Liver (tissue), 8 donors: ENCODE measurements at regions not wholly inside any gene's neighbourhood (a gene's known extent, or its start where the extent isn't known, plus 50 kb on each side); places are given as distances from the start of the nearest gene placed in this dataset.

Experiments
- DNase-seq: peaks from one replicate; pipeline ENCODE4 v3.0.0-alpha.2; 2017; ENCODE audit warnings: low spot score
- H3K27ac ChIP-seq, 2 donors: one replicate each; pipeline ENCODE4 v1.7.0; 2013; ENCODE audit warnings: inconsistent platforms in 2 of 2, low read length in 2 of 2, control low read depth in 1 of 2, low read depth in 1 of 2, mild to moderate bottlenecking in 1 of 2
- H3K27me3 ChIP-seq, 4 donors: one replicate each; pipeline versions ENCODE4 v1.6.1 to v1.7.0; 2013; ENCODE audit warnings: low read length in 3 of 4, inconsistent platforms in 1 of 4, mild to moderate bottlenecking in 1 of 4, moderate library complexity in 1 of 4; ENCODE audit not compliant: control insufficient read depth in 4 of 4, insufficient read depth in 4 of 4
- H3K36me3 ChIP-seq, 4 donors: one replicate each; pipeline versions ENCODE4 v1.6.1 to v1.7.0; 2013; ENCODE audit warnings: low read length in 3 of 4, mild to moderate bottlenecking in 3 of 4, low read depth in 1 of 4, moderate library complexity in 1 of 4; ENCODE audit not compliant: control insufficient read depth in 4 of 4, insufficient read depth in 3 of 4
- H3K4me1 ChIP-seq, 4 donors: one replicate each; pipeline versions ENCODE4 v1.6.1 to v1.7.0; 2013; ENCODE audit warnings: low read length in 3 of 4, mild to moderate bottlenecking in 3 of 4, moderate library complexity in 1 of 4; ENCODE audit not compliant: control insufficient read depth in 4 of 4, insufficient read depth in 4 of 4
- H3K4me3 ChIP-seq, 3 donors: one replicate each; pipeline versions ENCODE4 v1.6.1 to v1.7.0; 2013; ENCODE audit warnings: low read length in 3 of 3, control low read depth in 1 of 3, low read depth in 1 of 3, mild to moderate bottlenecking in 1 of 3
- H3K9ac ChIP-seq, 2 donors: one replicate each; pipeline ENCODE4 v1.7.0; 2013; ENCODE audit warnings: low read length in 2 of 2, mild to moderate bottlenecking in 2 of 2, moderate library complexity in 2 of 2, control low read depth in 1 of 2, low read depth in 1 of 2
- H3K9me3 ChIP-seq, 4 donors: one replicate each; pipeline versions ENCODE4 v1.6.1 to v1.7.0; 2013; ENCODE audit warnings: low read length in 3 of 4; ENCODE audit not compliant: control insufficient read depth in 4 of 4
- ATF3 ChIP-seq: IDR thresholded peaks from 2 replicates; pipeline ENCODE4 v1.6.1; 2016; ENCODE audit warnings: antibody characterized with exemption
- CTCF ChIP-seq: fragments of 150-350 bp; IDR thresholded peaks from 2 replicates; pipeline ENCODE4 v1.5.1; 2017; ENCODE audit warnings: improper control_type of control experiment, low read depth, low read length; ENCODE audit not compliant: missing input control
- EGR1 ChIP-seq, 2 donors: IDR thresholded peaks; 2 replicates each; pipeline ENCODE4 v1.6.1; 2016 to 2018; ENCODE audit warnings: antibody characterized with exemption in 2 of 2, low read depth in 2 of 2
- FOXA1 ChIP-seq: IDR thresholded peaks from 2 replicates; pipeline ENCODE4 v1.6.1; 2016; ENCODE audit warnings: antibody characterized with exemption
- FOXA2 ChIP-seq: IDR thresholded peaks from 2 replicates; pipeline ENCODE4 v1.6.1; 2016; ENCODE audit warnings: antibody characterized with exemption
- GABPA ChIP-seq, 2 donors: IDR thresholded peaks in 1 of 2; conservative IDR thresholded peaks in 1 of 2; 2 replicates each; pipeline ENCODE4 v1.6.1; 2016; ENCODE audit warnings: antibody characterized with exemption in 2 of 2, mild to moderate bottlenecking in 1 of 2, moderate library complexity in 1 of 2
- HNF4A ChIP-seq, 2 donors: conservative IDR thresholded peaks; 2 replicates each; pipeline ENCODE4 v1.6.1; 2016; ENCODE audit warnings: antibody characterized with exemption in 2 of 2, mild to moderate bottlenecking in 2 of 2
- HNF4G ChIP-seq: IDR thresholded peaks from 2 replicates; pipeline ENCODE4 v1.6.1; 2016; ENCODE audit warnings: antibody characterized with exemption
- JUND ChIP-seq, 2 donors: IDR thresholded peaks; 2 replicates each; pipeline ENCODE4 v1.6.1; 2016; ENCODE audit warnings: antibody characterized with exemption in 2 of 2
- MAX ChIP-seq: IDR thresholded peaks from 2 replicates; pipeline ENCODE4 v1.6.1; 2016; ENCODE audit warnings: antibody characterized with exemption
- NR2F2 ChIP-seq: IDR thresholded peaks from 2 replicates; pipeline ENCODE4 v1.6.1; 2016; ENCODE audit warnings: antibody characterized with exemption
- RAD21 ChIP-seq, 2 donors: IDR thresholded peaks; 2 replicates each; pipeline ENCODE4 v1.6.1; 2016; ENCODE audit warnings: antibody characterized with exemption in 2 of 2, mild to moderate bottlenecking in 2 of 2
- REST ChIP-seq: IDR thresholded peaks from 2 replicates; pipeline ENCODE4 v1.6.1; 2016; ENCODE audit warnings: antibody characterized with exemption, mild to moderate bottlenecking
- RXRA ChIP-seq, 2 donors: IDR thresholded peaks; 2 replicates each; pipeline ENCODE4 v1.6.1; 2017 to 2018; ENCODE audit warnings: antibody characterized with exemption in 2 of 2, mild to moderate bottlenecking in 1 of 2
- SP1 ChIP-seq: IDR thresholded peaks from 2 replicates; pipeline ENCODE4 v1.6.1; 2018; ENCODE audit warnings: antibody characterized with exemption, mild to moderate bottlenecking
- TAF1 ChIP-seq: conservative IDR thresholded peaks from 2 replicates; pipeline ENCODE4 v1.6.1; 2016; ENCODE audit warnings: antibody characterized with exemption, mild to moderate bottlenecking
- YY1 ChIP-seq: IDR thresholded peaks from 2 replicates; pipeline ENCODE4 v1.6.1; 2016; ENCODE audit warnings: antibody characterized with exemption, mild to moderate bottlenecking
- ZBTB33 ChIP-seq: IDR thresholded peaks from 2 replicates; pipeline ENCODE4 v1.6.1; 2016; ENCODE audit warnings: antibody characterized with exemption
- WGBS: extraction: QIAGEN DNeasy Blood & Tissue Kit; methylation state at CpG from one replicate; pipeline ENCODE4 v1.1.7; 2013; 5-methylcytosine and 5-hydroxymethylcytosine counted together
- donor health status: healthy.
- donor health status: healthy.
- donor health status: healthy.
- donor health status: healthy.
- donor health status: healthy.

GRCh38 chr3:14351617-14352001 lies 50.8 kb upstream of the SLC6A6 start:
- Histone ChIP-seq H3K36me3 (no peaks in the 10 kb centered on the region), H3K27ac (no peak overlapping the region), H3K9ac (no peak overlapping the region), H3K27me3 (peaks cover 0 to 14% (median 4%) of the 10 kb centered on the region in 4 donors), H3K9me3 (no peaks in the 10 kb centered on the region), H3K4me1 (no peaks in the 10 kb centered on the region), H3K4me3 (no peak overlapping the region)
- TF ChIP-seq SP1 = no peak
- no peak for TF ChIP-seq JUND (IDR thresholded peaks at IDR 0.05)
- TF ChIP-seq MAX = no peak
- TF ChIP-seq YY1 = no peak
- no peak for TF ChIP-seq RXRA (IDR thresholded peaks at IDR 0.05)
- TF ChIP-seq RAD21 (IDR thresholded peaks at IDR 0.05) = no peak
- no peak for TF ChIP-seq CTCF
- no peak for TF ChIP-seq HNF4A (conservative IDR thresholded peaks at IDR 0.05)
- TF ChIP-seq TAF1 = no peak
- no peak for DNase-seq
- WGBS = 78% methylated on average over 6 of the region's 6 CpGs

- Histone ChIP-seq H3K27ac (no peak overlapping the region), H3K27me3 (peaks cover 0 to 14% (median 4%) of the 10 kb centered on the region in 4 donors), H3K9me3 (no peaks in the 10 kb centered on the region), H3K4me3 (no peak overlapping the region), H3K9ac (no peak overlapping the region), H3K36me3 (no peaks in the 10 kb centered on the region), H3K4me1 (no peaks in the 10 kb centered on the region)
- 79% methylated on average over 13 of the region's 13 CpGs for WGBS
- DNase-seq = no peak
- no peak for TF ChIP-seq GABPA (IDR thresholded peaks at IDR 0.05 in 1 of 2, conservative IDR thresholded peaks at IDR 0.05 in 1 of 2)
- no peak for TF ChIP-seq TAF1
- no peak for TF ChIP-seq CTCF
- no peak for TF ChIP-seq RXRA (IDR thresholded peaks at IDR 0.05)
- no peak for TF ChIP-seq HNF4A (conservative IDR thresholded peaks at IDR 0.05)
- no peak for TF ChIP-seq ATF3
- no peak for TF ChIP-seq JUND (IDR thresholded peaks at IDR 0.05)
- TF ChIP-seq FOXA1 = no peak
- no peak for TF ChIP-seq ZBTB33
- TF ChIP-seq HNF4G = no peak
- no peak for TF ChIP-seq NR2F2
- TF ChIP-seq YY1 = no peak
- TF ChIP-seq EGR1 (IDR thresholded peaks at IDR 0.05; ENCODE audit: low read depth in 2 of 2) = no peak
- no peak for TF ChIP-seq REST
- no peak for TF ChIP-seq FOXA2
These were observed 50.3 kb upstream of the SLC6A6 start for GRCh38 chr3:14352002-14352627.
